Tibial nerve (tissue), 4 donors: ENCODE measurements at regions not wholly inside any gene's neighbourhood (a gene's known extent, or its start where the extent isn't known, plus 50 kb on each side); places are given as distances from the start of the nearest gene placed in this dataset.

Source experiments
- EP300 ChIP-seq, 2 donors: sonication (generic); formaldehyde crosslinking; IDR thresholded peaks; one replicate each; pipeline ENCODE4 v1.6.1; 2017; ENCODE audit warnings: antibody characterized with exemption in 2 of 2, mild to moderate bottlenecking in 1 of 2
- POLR2A ChIP-seq, 2 donors: fragments of 450-650 bp; IDR thresholded peaks; one replicate each; pipeline ENCODE4 v1.6.1; 2017; ENCODE audit warnings: antibody characterized with exemption in 2 of 2, mild to moderate bottlenecking in 2 of 2, moderate library complexity in 2 of 2
- TF ChIP-seq, protein P1 (sequence below), 5 experiments: fragments of 200-600 bp in 3 of 5; fragments of 450-650 bp in 2 of 5; sonication (generic) in 3 of 5; IDR thresholded peaks; one replicate each; pipeline ENCODE4 v1.5.1; 2016 to 2019; ENCODE audit warnings: antibody characterized with exemption in 5 of 5, mild to moderate bottlenecking in 3 of 5, moderate library complexity in 2 of 5

DNA sequence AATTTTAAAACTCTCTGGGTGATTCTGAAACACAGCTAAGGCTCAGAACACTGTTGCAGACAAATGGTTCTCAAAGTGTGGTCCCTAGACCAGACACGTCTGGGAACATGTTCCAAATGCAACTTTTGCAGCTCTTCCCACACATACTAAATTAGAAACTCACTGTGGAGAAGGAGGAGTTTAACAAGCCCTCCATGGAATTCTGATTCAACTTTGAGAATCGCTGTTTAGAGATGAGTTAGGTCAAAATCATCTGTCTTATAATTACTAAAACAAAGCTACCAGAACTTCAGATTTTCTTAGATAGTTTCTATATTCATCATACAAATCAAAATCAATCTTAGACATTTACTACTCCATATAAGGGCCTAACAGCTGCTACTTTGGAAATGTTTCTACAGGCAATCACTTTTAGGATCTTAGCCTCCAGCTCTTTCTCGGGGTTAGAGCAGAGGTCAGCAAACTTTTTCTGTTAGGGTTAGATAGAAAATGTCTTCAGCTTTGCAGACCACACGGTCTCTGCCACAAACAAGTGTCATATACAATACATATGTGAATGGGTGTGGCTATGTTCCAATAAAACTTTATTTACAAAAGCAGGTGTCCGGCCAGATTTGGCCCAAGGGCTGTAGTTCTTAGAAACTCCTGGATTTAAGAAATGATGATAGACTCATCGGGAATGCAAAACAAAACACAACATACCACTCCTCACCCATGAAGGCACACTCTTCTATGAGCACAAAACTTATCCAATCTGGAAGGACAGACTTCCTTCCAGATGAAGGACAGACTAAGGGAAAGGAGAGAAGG, 50.0 kb upstream of the ARHGAP18 start:
- TF ChIP-seq, protein P1, sequence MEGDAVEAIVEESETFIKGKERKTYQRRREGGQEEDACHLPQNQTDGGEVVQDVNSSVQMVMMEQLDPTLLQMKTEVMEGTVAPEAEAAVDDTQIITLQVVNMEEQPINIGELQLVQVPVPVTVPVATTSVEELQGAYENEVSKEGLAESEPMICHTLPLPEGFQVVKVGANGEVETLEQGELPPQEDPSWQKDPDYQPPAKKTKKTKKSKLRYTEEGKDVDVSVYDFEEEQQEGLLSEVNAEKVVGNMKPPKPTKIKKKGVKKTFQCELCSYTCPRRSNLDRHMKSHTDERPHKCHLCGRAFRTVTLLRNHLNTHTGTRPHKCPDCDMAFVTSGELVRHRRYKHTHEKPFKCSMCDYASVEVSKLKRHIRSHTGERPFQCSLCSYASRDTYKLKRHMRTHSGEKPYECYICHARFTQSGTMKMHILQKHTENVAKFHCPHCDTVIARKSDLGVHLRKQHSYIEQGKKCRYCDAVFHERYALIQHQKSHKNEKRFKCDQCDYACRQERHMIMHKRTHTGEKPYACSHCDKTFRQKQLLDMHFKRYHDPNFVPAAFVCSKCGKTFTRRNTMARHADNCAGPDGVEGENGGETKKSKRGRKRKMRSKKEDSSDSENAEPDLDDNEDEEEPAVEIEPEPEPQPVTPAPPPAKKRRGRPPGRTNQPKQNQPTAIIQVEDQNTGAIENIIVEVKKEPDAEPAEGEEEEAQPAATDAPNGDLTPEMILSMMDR (IDR thresholded peaks at IDR 0.05) = no peak
- TF ChIP-seq EP300 (IDR thresholded peaks at IDR 0.05) (no peak), POLR2A (IDR thresholded peaks at IDR 0.05) (no peak)
